GM23248 (cell line): ENCODE measurements at regions not wholly inside any gene's neighbourhood (a gene's known extent, or its start where the extent isn't known, plus 50 kb on each side); places are given as distances from the start of the nearest gene placed in this dataset.

Experiments used
- DNase-seq: peaks from one replicate; pipeline ENCODE4 v3.0.0-alpha.2; 2015
- H2AFZ ChIP-seq: fragments of 200-600 bp; sonication (generic); 2 replicates; pipeline ENCODE4 v1.6.1; 2016; ENCODE audit warnings: antibody characterized with exemption
- H3F3A ChIP-seq: fragments of 200-600 bp; sonication (generic); 2 replicates; pipeline ENCODE4 v1.6.1; 2016; ENCODE audit warnings: mild to moderate bottlenecking, antibody characterized with exemption, mixed run types; ENCODE audit not compliant: insufficient read depth
- H3K27ac ChIP-seq: fragments of 200-600 bp; sonication (generic); 2 replicates; pipeline ENCODE4 v1.5.1; 2016; ENCODE audit warnings: mild to moderate bottlenecking
- H3K27me3 ChIP-seq: fragments of 200-600 bp; sonication (generic); replicated peaks from 2 replicates; pipeline ENCODE4 v1.6.1; 2016; ENCODE audit warnings: mild to moderate bottlenecking; ENCODE audit not compliant: insufficient read depth
- H3K36me3 ChIP-seq: fragments of 200-600 bp; sonication (generic); 2 replicates; pipeline ENCODE4 v1.6.1; 2016; ENCODE audit warnings: low read depth, mild to moderate bottlenecking
- H3K4me1 ChIP-seq: fragments of 200-600 bp; sonication (generic); 2 replicates; pipeline ENCODE4 v1.6.1; 2016; ENCODE audit warnings: mild to moderate bottlenecking; ENCODE audit not compliant: insufficient read depth
- H3K4me2 ChIP-seq: fragments of 200-600 bp; sonication (generic); one replicate; pipeline ENCODE4 v1.6.1; 2016; ENCODE audit warnings: mild to moderate bottlenecking; ENCODE audit not compliant: unreplicated experiment
- H3K4me3 ChIP-seq: fragments of 200-600 bp; sonication (generic); 2 replicates; pipeline ENCODE4 v1.5.1; 2016; ENCODE audit warnings: mild to moderate bottlenecking
- H3K79me2 ChIP-seq: fragments of 200-600 bp; sonication (generic); 2 replicates; pipeline ENCODE4 v1.6.1; 2016; ENCODE audit warnings: mild to moderate bottlenecking; ENCODE audit not compliant: insufficient read depth
- H3K9ac ChIP-seq: fragments of 200-600 bp; sonication (generic); 2 replicates; pipeline ENCODE4 v1.6.1; 2016; ENCODE audit warnings: mild to moderate bottlenecking
- H3K9me2 ChIP-seq: fragments of 200-600 bp; sonication (generic); 2 replicates; pipeline ENCODE4 v1.6.1; 2016; ENCODE audit warnings: mixed run types, mild to moderate bottlenecking, moderate library complexity; ENCODE audit not compliant: insufficient read depth
- H3K9me3 ChIP-seq: fragments of 200-600 bp; sonication (generic); one replicate; pipeline ENCODE4 v1.6.1; 2017; ENCODE audit warnings: low read depth
- H4K20me1 ChIP-seq: fragments of 200-600 bp; sonication (generic); 2 replicates; pipeline ENCODE4 v1.6.0; 2016; ENCODE audit not compliant: insufficient read depth
- EZH2 ChIP-seq: fragments of 200-600 bp; sonication (generic); IDR thresholded peaks from 2 replicates; pipeline ENCODE4 v1.6.1; 2018; ENCODE audit warnings: antibody characterized with exemption, mild to moderate bottlenecking; ENCODE audit not compliant: insufficient read depth, poor library complexity, severe bottlenecking
- EZH2phosphoT487 ChIP-seq: fragments of 200-600 bp; sonication (generic); IDR thresholded peaks from 2 replicates; pipeline ENCODE4 v1.6.1; 2018; ENCODE audit warnings: antibody characterized with exemption, moderate library complexity, mild to moderate bottlenecking, low read depth; ENCODE audit not compliant: insufficient read depth
- WGBS, 2 experiments: methylation state at CpG; one replicate each; pipeline ENCODE4 v1.1.6; 2015 to 2017; ENCODE audit warnings: low lambda C conversion rate in 2 of 2, low coverage in 1 of 2; ENCODE audit errors: missing lambda C conversion rate in 2 of 2; 5-methylcytosine and 5-hydroxymethylcytosine counted together
- in situ Hi-C: fragments of 300-500 bp; cut with MboI; formaldehyde crosslinking; loops from 2 replicates; pipeline ENCODE4 v1.15.0; 2020

GRCh38 chr11:128022761-128023160 lies 564.6 kb downstream of the ETS1 start:
- no peak for TF ChIP-seq EZH2
- TF ChIP-seq EZH2phosphoT487, result no peak
- no peak overlapping the region for H3K9ac ChIP-seq
- H3K4me3 ChIP-seq, result no peak overlapping the region
- in situ Hi-C loops, result no loop called here
- H3K27me3 ChIP-seq, result no peaks in the 10 kb centered on the region
- no peaks in the 10 kb centered on the region for H3K79me2 ChIP-seq
- no peak for DNase-seq
- H3K9me3 ChIP-seq, result no peaks in the 10 kb centered on the region
- H2AFZ ChIP-seq, result no peak overlapping the region
- peaks cover 34% of the 10 kb centered on the region for H3K4me1 ChIP-seq
- H3F3A ChIP-seq, result peaks cover 33% of the 10 kb centered on the region
- H3K9me2 ChIP-seq, result no peaks in the 10 kb centered on the region
- no peak overlapping the region for H3K4me2 ChIP-seq
- H3K27ac ChIP-seq, result no peak overlapping the region
- no peaks in the 10 kb centered on the region for H4K20me1 ChIP-seq
- no peaks in the 10 kb centered on the region for H3K36me3 ChIP-seq

DNA sequence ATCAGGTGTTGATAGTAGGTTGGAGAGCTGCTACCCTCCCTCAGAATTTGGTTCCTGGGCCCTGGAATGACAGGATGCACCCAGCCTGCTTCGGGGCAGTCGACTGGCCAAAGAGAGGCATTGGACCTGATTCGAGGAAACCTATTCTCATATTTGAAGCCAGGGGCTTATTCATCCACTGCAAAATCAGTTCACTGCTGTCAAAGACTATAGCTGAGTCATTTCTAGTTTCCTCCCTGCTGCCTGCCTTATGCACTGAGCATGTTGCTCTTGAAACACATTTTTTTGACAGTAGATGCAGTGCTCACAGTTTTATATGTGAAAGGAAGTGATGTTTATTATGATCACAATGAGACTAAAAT lies 565.4 kb downstream of the ETS1 start:
- H3K4me3 ChIP-seq, result no peak overlapping the region
- WGBS, 2 experiments, result 46 to 63% methylated on average over 3 of the region's 3 CpGs
- peaks cover 27% of the 10 kb centered on the region for H3K4me1 ChIP-seq
- no peaks in the 10 kb centered on the region for H3K36me3 ChIP-seq
- no peaks in the 10 kb centered on the region for H3K9me2 ChIP-seq
- in situ Hi-C loops, result no loop called here
- H3K4me2 ChIP-seq, result no peak overlapping the region
- H2AFZ ChIP-seq, result no peak overlapping the region
- H3K27me3 ChIP-seq, result no peaks in the 10 kb centered on the region
- H3K79me2 ChIP-seq, result no peaks in the 10 kb centered on the region
- H3K27ac ChIP-seq, result no peak overlapping the region
- no peaks in the 10 kb centered on the region for H3K9me3 ChIP-seq
- peak; percentile 75 for DNase-seq
- no peaks in the 10 kb centered on the region for H4K20me1 ChIP-seq
- peaks cover 25% of the 10 kb centered on the region for H3F3A ChIP-seq
- TF ChIP-seq EZH2phosphoT487, result no peak
- TF ChIP-seq EZH2, result no peak
- no peak overlapping the region for H3K9ac ChIP-seq

GRCh38 chr11:128021349-128022006 lies 565.9 kb downstream of the ETS1 start:
- Histone ChIP-seq H2AFZ (no peak overlapping the region), H3K27me3 (no peaks in the 10 kb centered on the region), H3K4me1 (peaks cover 25% of the 10 kb centered on the region), H3K4me2 (no peak overlapping the region), H3K9me3 (no peaks in the 10 kb centered on the region), H3K9ac (no peak overlapping the region), H3K27ac (no peak overlapping the region), H3F3A (peaks cover 23% of the 10 kb centered on the region), H3K79me2 (no peaks in the 10 kb centered on the region), H4K20me1 (no peaks in the 10 kb centered on the region), H3K9me2 (no peaks in the 10 kb centered on the region), H3K36me3 (no peaks in the 10 kb centered on the region), H3K4me3 (no peak overlapping the region)
- WGBS, 2 experiments, result 70 to 74% methylated on average over 4 to 5 of the region's 5 CpGs
- in situ Hi-C loops, result no loop called here
- peak; percentile 53 for DNase-seq
- TF ChIP-seq EZH2phosphoT487, result no peak
- no peak for TF ChIP-seq EZH2

GRCh38 chr11:128018692-128019091 lies 568.7 kb downstream of the ETS1 start:
- TF ChIP-seq EZH2phosphoT487 (no peak), EZH2 (no peak)
- Histone ChIP-seq H3K36me3 (no peaks in the 10 kb centered on the region), H3K27me3 (no peaks in the 10 kb centered on the region), H3K9me2 (no peaks in the 10 kb centered on the region), H3K4me2 (no peak overlapping the region), H3K27ac (no peak overlapping the region), H3K79me2 (no peaks in the 10 kb centered on the region), H3K9ac (no peak overlapping the region), H2AFZ (no peak overlapping the region), H3F3A (0 out of 2 replicates have a peak, but pooled peaks cover 14% of the 10 kb centered on the region), H4K20me1 (no peaks in the 10 kb centered on the region), H3K4me3 (no peak overlapping the region), H3K9me3 (no peaks in the 10 kb centered on the region), H3K4me1 (peaks cover 14% of the 10 kb centered on the region)
- in situ Hi-C loops, result loop anchor here (10.0 kb wide), 1 partner anchor 174 kb away; no protein-coding TSS in a partner anchor
- peak; percentile 33 for DNase-seq
- 80 to 90% methylated on average over 6 of the region's 6 CpGs for WGBS, 2 experiments

DNA sequence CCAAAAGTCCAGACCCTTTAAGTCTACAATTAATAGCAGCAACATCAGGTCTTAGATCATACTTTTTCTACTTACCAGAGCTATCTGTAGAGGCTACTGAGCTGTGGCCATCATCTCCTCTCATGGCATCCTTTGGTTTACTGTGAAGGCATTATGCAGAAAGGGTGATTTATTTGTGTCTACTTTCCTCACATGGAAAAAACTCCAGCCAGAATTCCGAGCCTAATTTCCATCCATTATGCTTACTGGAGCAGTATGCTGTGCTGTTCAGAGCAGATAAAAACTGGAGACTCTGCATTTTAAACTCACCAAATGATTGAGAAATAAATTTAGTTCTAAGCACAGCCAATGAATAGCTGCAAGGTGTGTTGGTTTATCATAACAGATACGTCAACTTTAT lies 581.8 kb downstream of the ETS1 start:
- 58 to 61% methylated on average over 2 of the region's 2 CpGs for WGBS, 2 experiments
- H3K4me2 ChIP-seq, result no peak overlapping the region
- H2AFZ ChIP-seq, result no peak overlapping the region
- H3K27ac ChIP-seq, result no peak overlapping the region
- no peaks in the 10 kb centered on the region for H3K9me3 ChIP-seq
- H3K4me3 ChIP-seq, result no peak overlapping the region
- in situ Hi-C loops, result no loop called here
- H3K79me2 ChIP-seq, result no peaks in the 10 kb centered on the region
- DNase-seq, result no peak
- no peaks in the 10 kb centered on the region for H3F3A ChIP-seq
- no peaks in the 10 kb centered on the region for H3K4me1 ChIP-seq
- no peaks in the 10 kb centered on the region for H3K27me3 ChIP-seq
- H3K9me2 ChIP-seq, result no peaks in the 10 kb centered on the region
- TF ChIP-seq EZH2phosphoT487 (no peak), EZH2 (no peak)
- no peaks in the 10 kb centered on the region for H4K20me1 ChIP-seq
- H3K9ac ChIP-seq, result no peak overlapping the region
- H3K36me3 ChIP-seq, result no peaks in the 10 kb centered on the region
